WI38 (cell line): ENCODE measurements at regions not wholly inside any gene's neighbourhood (a gene's known extent, or its start where the extent isn't known, plus 50 kb on each side); places are given as distances from the start of the nearest gene placed in this dataset.

ENCODE experiments used
- H3K4me3 ChIP-seq: 2 replicates; pipeline ENCODE4 v1.5.1; 2011; ENCODE audit warnings: low read depth, mild to moderate bottlenecking, control low read depth, low read length
- CTCF ChIP-seq: IDR thresholded peaks from 2 replicates; pipeline ENCODE4 v1.5.1; 2012; ENCODE audit warnings: low read depth, mild to moderate bottlenecking, control low read depth, low read length

- H3K4me3 ChIP-seq: no peak overlapping the region
- no peak for TF ChIP-seq CTCF
Observed at GRCh38 chr13:106212386-106213010, 323.0 kb downstream of the EFNB2 start.

- H3K4me3 ChIP-seq: no peak overlapping the region
- TF ChIP-seq CTCF: no peak
Observed at GRCh38 chr13:106210324-106210723, 325.1 kb downstream of the EFNB2 start.

- no peak overlapping the region for H3K4me3 ChIP-seq
- no peak for TF ChIP-seq CTCF
Observed at GRCh38 chr13:106205871-106206270, 329.6 kb downstream of the EFNB2 start.

- no peak for TF ChIP-seq CTCF
- H3K4me3 ChIP-seq: no peak overlapping the region
Observed at GRCh38 chr13:106197496-106197895, 338.0 kb downstream of the EFNB2 start.

GRCh38 chr13:106187501-106188095, 347.9 kb downstream of the EFNB2 start:
- TF ChIP-seq CTCF: no peak
- H3K4me3 ChIP-seq: no peak overlapping the region

- no peak for TF ChIP-seq CTCF
Observed at GRCh38 chr13:106187101-106187500, 348.4 kb downstream of the EFNB2 start.

GRCh38 chr13:106186366-106187030, 349.0 kb downstream of the EFNB2 start:
- no peak overlapping the region for H3K4me3 ChIP-seq
- no peak for TF ChIP-seq CTCF

More at GRCh38 chr13:106187101-106187500, 348.4 kb downstream of the EFNB2 start:
- H3K4me3 ChIP-seq: no peak overlapping the region
